ENCODE measurements at regions not wholly inside any gene's neighbourhood (a gene's known extent, or its start where the extent isn't known, plus 50 kb on each side); places are given as distances from the start of the nearest gene placed in this dataset.

DNA sequence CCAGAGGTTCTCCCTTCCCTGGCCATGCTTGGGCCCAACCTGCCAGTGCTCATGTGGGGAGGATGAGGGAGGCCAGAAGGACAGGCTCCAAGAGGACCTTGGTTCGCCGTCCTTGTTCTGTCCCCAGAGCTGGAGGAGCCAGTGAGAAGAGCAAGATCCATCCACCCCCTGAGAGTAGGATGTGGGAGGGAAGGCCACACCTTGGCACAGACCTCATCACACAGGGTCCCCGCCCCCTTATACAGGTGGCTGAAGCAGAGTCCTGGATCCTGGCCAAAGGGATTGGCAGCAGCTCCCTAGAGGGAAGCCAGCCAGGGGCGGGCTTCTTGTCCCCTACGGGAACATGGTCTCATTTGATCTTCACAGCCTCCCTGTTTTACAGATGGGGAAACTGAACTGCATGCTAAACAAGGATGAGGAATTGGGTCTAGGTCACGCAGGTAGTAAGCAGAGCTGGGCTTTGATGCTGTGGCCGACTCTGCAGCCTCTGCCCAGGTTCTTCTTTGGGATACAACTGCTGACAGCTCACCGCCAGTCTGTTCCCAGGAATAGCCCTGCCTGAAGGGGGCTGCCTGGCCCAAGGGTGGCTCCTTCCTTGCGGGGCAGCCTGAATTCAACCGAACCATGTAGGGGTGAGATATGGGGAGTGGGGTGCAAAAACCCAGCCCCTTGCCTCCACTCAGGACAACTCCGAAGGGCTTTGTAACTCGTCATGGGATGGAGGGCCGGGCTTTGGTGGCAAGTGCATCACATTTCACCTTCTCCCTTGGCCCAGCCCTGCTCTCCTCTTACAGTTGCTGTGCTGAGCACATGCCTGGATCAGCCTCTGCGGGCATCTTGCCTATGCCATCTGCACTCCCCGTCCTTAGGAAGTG lies 62.2 kb upstream of the KDM7A start:
- no peak for ATAC-seq
- no peaks in the 10 kb centered on the region for H3K27me3 Mint-ChIP-seq
- CTCF ChIA-PET: no interaction called here
- no peaks in the 10 kb centered on the region for H3K9me3 Mint-ChIP-seq (ENCODE audit: low read depth)
- H3K36me3 Mint-ChIP-seq (ENCODE audit: low read depth): no peaks in the 10 kb centered on the region
- no peak overlapping the region for H3K27ac Mint-ChIP-seq
- H3K4me1 Mint-ChIP-seq: peaks cover 10% of the 10 kb centered on the region
- POLR2A ChIA-PET: no interaction called here
- intact Hi-C loops (cut with DNase I, micrococcal nuclease): no loop called here
- H3K4me3 Mint-ChIP-seq: no peak overlapping the region
- no peak for DNase-seq

GRCh38 chr7:140237390-140237789 lies 60.6 kb upstream of the KDM7A start:
- Mint-ChIP-seq H3K9me3 (ENCODE audit: low read depth) (no peaks in the 10 kb centered on the region), H3K27ac (no peak overlapping the region), H3K4me1 (peaks cover 14% of the 10 kb centered on the region), H3K4me3 (no peak overlapping the region), H3K27me3 (no peaks in the 10 kb centered on the region), H3K36me3 (ENCODE audit: low read depth) (peaks cover 1% of the 10 kb centered on the region)
- POLR2A ChIA-PET: no interaction called here
- DNase-seq (no peak), ATAC-seq (no peak)
- CTCF ChIA-PET: no interaction called here
- intact Hi-C loops (cut with DNase I, micrococcal nuclease): no loop called here

DNA sequence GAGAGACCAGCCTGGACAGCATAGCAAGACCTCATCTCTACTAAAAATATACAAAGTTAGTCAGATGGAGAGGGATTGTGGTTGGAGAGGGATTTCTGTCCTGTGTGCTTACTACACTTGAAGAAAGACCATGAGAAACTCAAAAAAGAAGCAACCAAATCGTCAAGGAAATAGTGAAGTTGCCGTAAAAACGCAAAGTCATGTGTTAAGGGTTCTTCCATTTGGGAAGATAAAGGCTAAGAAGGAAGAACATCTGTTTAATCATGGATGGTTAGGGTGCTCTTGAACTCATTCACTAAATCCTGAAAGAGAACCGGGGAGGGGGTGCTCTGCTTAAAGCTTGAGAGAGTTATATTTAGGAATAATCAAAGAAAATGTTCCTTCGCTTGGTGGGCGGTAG lies 59.8 kb upstream of the KDM7A start:
- peaks cover 7% of the 10 kb centered on the region for H3K36me3 Mint-ChIP-seq (ENCODE audit: low read depth)
- H3K27me3 Mint-ChIP-seq: no peaks in the 10 kb centered on the region
- ChIA-PET CTCF (no interaction called here), POLR2A (no interaction called here)
- H3K9me3 Mint-ChIP-seq (ENCODE audit: low read depth): no peaks in the 10 kb centered on the region
- H3K4me3 Mint-ChIP-seq: no peak overlapping the region
- ATAC-seq: no peak
- DNase-seq: no peak
- intact Hi-C loops (cut with DNase I, micrococcal nuclease): no loop called here
- peaks cover 16% of the 10 kb centered on the region for H3K4me1 Mint-ChIP-seq
- no peak overlapping the region for H3K27ac Mint-ChIP-seq

DNA sequence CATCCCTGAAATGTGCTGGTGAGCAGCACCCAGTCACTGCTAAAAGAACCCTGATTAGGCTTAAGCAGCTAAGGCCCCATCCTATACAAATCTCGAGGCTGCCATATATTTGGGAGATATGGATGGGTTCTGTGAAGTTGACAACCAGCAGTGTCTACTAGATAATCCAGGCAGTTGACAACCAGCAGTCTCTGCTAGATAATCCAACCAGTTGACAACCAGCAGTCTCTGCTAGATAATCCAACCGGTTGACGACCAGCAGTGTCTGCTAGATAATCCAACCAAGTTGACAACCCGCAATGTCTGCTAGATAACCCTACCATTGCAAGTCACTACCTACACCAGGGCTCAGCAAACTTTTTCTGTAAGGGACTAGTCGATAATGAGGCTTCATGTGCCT lies 58.3 kb upstream of the KDM7A start:
- no peak for DNase-seq
- peaks cover 10% of the 10 kb centered on the region for H3K36me3 Mint-ChIP-seq (ENCODE audit: low read depth)
- CTCF ChIA-PET: interaction anchor here (0.5 kb wide), 1 partner anchor 32 kb away, joined by 3 read pairs; no protein-coding TSS in a partner anchor
- intact Hi-C loops (cut with DNase I, micrococcal nuclease): no loop called here
- H3K9me3 Mint-ChIP-seq (ENCODE audit: low read depth): no peaks in the 10 kb centered on the region
- H3K27ac Mint-ChIP-seq: no peak overlapping the region
- ATAC-seq: no peak
- H3K4me3 Mint-ChIP-seq: no peak overlapping the region
- no peaks in the 10 kb centered on the region for H3K27me3 Mint-ChIP-seq
- POLR2A ChIA-PET: no interaction called here
- peaks cover 22% of the 10 kb centered on the region for H3K4me1 Mint-ChIP-seq

- H3K27me3 Mint-ChIP-seq: no peaks in the 10 kb centered on the region
- no peak overlapping the region for H3K27ac Mint-ChIP-seq
- peaks cover 34% of the 10 kb centered on the region for H3K4me1 Mint-ChIP-seq
- POLR2A ChIA-PET: interaction anchor here (0.6 kb wide), 2 partner anchors 9 to 201 kb away, joined by 3 to 5 read pairs; no protein-coding TSS in a partner anchor
- intact Hi-C loops (cut with DNase I, micrococcal nuclease): loop anchor here in 1 of 2 experiments (2.0 to 5.0 kb wide), 4 partner anchors 14 to 456 kb away; partner anchors contain the start of genes HIPK2, MKRN1 and RAB19
- ATAC-seq: no peak
- H3K4me3 Mint-ChIP-seq: peak overlapping the region; percentile 99
- H3K9me3 Mint-ChIP-seq (ENCODE audit: low read depth): no peaks in the 10 kb centered on the region
- CTCF ChIA-PET: no interaction called here
- DNase-seq: no peak
- H3K36me3 Mint-ChIP-seq (ENCODE audit: low read depth): peaks cover 10% of the 10 kb centered on the region
These were observed 56.5 kb upstream of the KDM7A start for GRCh38 chr7:140232957-140233917.

DNA sequence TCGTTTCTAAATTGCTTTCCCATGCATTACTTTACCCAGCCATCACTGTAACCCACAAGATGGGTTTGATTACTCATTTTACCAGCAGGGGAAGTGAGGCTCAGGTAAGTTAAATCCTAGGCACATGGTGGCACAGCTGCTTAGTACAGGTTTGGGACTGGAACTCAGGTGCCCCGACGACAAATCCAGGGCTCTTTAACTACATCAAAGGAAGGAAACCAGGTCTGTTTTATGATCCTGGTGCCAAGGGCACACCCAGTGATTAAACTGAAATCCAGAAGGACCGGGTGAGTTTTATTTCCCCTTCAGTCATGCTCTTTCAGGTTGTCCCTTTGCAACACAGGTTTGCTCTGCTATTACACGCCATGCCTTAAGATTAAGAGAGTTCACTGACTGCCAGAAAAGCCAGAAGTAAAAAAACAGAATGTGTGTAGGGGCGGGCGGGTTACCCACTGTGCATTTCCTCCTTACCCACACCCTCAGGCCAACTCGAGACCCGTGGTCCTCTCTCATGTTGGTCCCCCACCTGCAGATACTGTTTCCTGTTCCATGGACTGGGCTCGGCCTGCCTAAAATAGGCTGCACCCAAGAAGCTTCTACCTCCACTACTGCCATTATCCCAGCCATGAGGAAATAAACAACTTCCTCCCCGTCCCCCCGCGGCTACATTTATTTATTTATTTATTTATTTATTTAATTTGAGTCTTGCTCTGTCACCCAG lies 55.1 kb upstream of the KDM7A start:
- intact Hi-C loops (cut with DNase I, micrococcal nuclease): loop anchor here (1.0 to 5.0 kb wide), 8 partner anchors 15 to 891 kb away; partner anchors contain the start of genes FMC1 (in 1 of the 2), HIPK2 (in 1 of the 2), MKRN1 (in 1 of the 2) and RAB19 (in 1 of the 2)
- CTCF ChIA-PET: interaction anchor here (0.7 kb wide), 1 partner anchor 216 kb away, joined by 3 read pairs; no protein-coding TSS in a partner anchor
- H3K4me3 Mint-ChIP-seq: peak overlapping the region; percentile 99
- H3K36me3 Mint-ChIP-seq (ENCODE audit: low read depth): peaks cover 10% of the 10 kb centered on the region
- no peaks in the 10 kb centered on the region for H3K27me3 Mint-ChIP-seq
- POLR2A ChIA-PET: interaction anchor here (1.6 kb wide), 1 partner anchor 55 kb away, joined by 4 read pairs; the partner anchor contains the start of gene KDM7A
- ATAC-seq (peak; percentile 17), DNase-seq (peak; percentile 46)
- H3K9me3 Mint-ChIP-seq (ENCODE audit: low read depth): no peaks in the 10 kb centered on the region
- peak overlapping the region; percentile 99 for H3K27ac Mint-ChIP-seq
- H3K4me1 Mint-ChIP-seq: peaks cover 40% of the 10 kb centered on the region

- POLR2A ChIA-PET: interaction anchor here (1.0 to 1.6 kb wide), 2 partner anchors 24 to 54 kb away, joined by 3 to 4 read pairs; partner anchors contain the start of gene KDM7A
- DNase-seq (peak; percentile 86), ATAC-seq (peak; percentile 65)
- peaks cover 45% of the 10 kb centered on the region for H3K4me1 Mint-ChIP-seq
- H3K4me3 Mint-ChIP-seq: peak overlapping the region; percentile 99
- H3K27me3 Mint-ChIP-seq: no peaks in the 10 kb centered on the region
- CTCF ChIA-PET: interaction anchor here (0.6 to 0.7 kb wide), 3 partner anchors 43 to 399 kb away, joined by 3 to 4 read pairs (median 3); no protein-coding TSS in a partner anchor
- intact Hi-C loops (cut with DNase I, micrococcal nuclease): loop anchor here (1.0 to 5.0 kb wide), 11 partner anchors 22 to 891 kb away; partner anchors contain the start of genes FMC1 (in 1 of the 2), HIPK2 (in 1 of the 2), MKRN1 (in 1 of the 2) and MRPS33 (in 1 of the 2)
- H3K36me3 Mint-ChIP-seq (ENCODE audit: low read depth): peaks cover 10% of the 10 kb centered on the region
- no peaks in the 10 kb centered on the region for H3K9me3 Mint-ChIP-seq (ENCODE audit: low read depth)
- H3K27ac Mint-ChIP-seq: peak overlapping the region; percentile 99
These were observed 54.3 kb upstream of the KDM7A start for GRCh38 chr7:140230861-140231770.

GRCh38 chr7:140230516-140230860 lies 53.7 kb upstream of the KDM7A start:
- Mint-ChIP-seq H3K4me3 (peak overlapping the region; percentile 99), H3K36me3 (ENCODE audit: low read depth) (peaks cover 10% of the 10 kb centered on the region), H3K27ac (peak overlapping the region; percentile 99), H3K4me1 (peaks cover 52% of the 10 kb centered on the region), H3K27me3 (no peaks in the 10 kb centered on the region), H3K9me3 (ENCODE audit: low read depth) (no peaks in the 10 kb centered on the region)
- POLR2A ChIA-PET: interaction anchor here (1.0 to 1.9 kb wide), 4 partner anchors 24 to 167 kb away, joined by 3 to 9 read pairs (median 4); partner anchors contain the start of genes KDM7A and PARP12
- CTCF ChIA-PET: interaction anchor here (3.3 kb wide), 1 partner anchor 53 kb away, joined by 13 read pairs; the partner anchor contains the start of gene KDM7A
- ATAC-seq (peak; percentile 38), DNase-seq (peak; percentile 92)
- intact Hi-C loops (cut with DNase I, micrococcal nuclease): loop anchor here (1.0 to 5.0 kb wide), 9 partner anchors 22 to 890 kb away; partner anchors contain the start of genes FMC1 (in 1 of the 2), HIPK2 (in 1 of the 2), MKRN1 (in 1 of the 2) and MRPS33 (in 1 of the 2)

DNA sequence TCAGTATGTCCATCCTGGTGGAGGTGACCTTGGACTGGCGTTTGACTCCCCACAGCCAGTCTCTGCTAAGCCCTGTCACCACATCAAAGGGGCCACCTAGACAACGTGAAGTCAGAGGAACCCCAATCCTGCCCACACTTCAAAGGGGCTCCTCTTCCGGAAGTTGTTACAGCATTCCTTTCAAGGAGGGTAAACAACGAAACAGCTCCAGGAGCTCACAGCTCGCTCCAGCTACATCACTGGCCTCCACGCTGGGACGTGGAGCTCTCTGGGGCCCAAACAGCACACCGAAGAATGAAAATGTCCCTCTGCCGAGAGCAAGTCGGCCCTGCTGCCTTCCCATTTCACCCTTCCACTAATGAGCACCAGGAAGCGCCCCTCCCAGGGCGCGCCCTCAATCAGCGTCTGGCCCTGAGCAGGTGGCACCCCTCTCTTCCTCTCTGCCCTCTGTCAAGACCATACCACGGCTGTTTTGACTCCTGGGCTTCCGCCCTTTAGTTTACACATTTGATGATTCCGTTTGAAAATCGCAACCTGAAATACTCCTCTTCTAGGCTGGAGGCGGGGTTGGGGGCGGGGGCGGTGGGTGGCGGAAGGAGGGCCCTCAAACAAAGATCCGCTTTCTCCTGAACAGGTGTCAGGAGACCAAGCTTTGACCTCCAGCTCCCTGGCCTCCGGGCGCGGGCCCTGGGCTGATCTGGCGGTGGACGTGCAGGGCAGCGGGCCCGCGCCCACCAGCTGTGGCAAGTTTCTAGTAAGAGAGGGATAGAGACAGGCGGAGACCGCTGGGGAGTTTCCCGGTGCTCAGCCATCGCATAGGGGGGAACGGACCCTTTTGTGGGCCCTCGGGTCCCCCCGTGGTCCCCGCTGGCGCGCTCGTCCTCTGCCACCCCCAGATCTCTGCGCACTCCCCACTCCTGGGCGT lies 53.1 kb upstream of the KDM7A start:
- DNase-seq (peak; percentile 81), ATAC-seq (peak; percentile 59)
- Mint-ChIP-seq H3K36me3 (ENCODE audit: low read depth) (peaks cover 10% of the 10 kb centered on the region), H3K27me3 (no peaks in the 10 kb centered on the region), H3K4me3 (peak overlapping the region; percentile 99), H3K4me1 (peaks cover 56% of the 10 kb centered on the region), H3K27ac (peak overlapping the region; percentile 99), H3K9me3 (ENCODE audit: low read depth) (no peaks in the 10 kb centered on the region)
- POLR2A ChIA-PET: interaction anchor here (1.1 to 1.9 kb wide), 4 partner anchors 15 to 167 kb away, joined by 3 to 9 read pairs (median 4); partner anchors contain the start of gene PARP12
- intact Hi-C loops (cut with DNase I, micrococcal nuclease): loop anchor here (1.0 to 5.0 kb wide), 12 partner anchors 18 to 890 kb away; partner anchors contain the start of genes FMC1 (in 1 of the 2), HIPK2 (in 1 of the 2), MKRN1 (in 1 of the 2) and MRPS33 (in 1 of the 2)
- CTCF ChIA-PET: interaction anchor here (1.0 to 3.3 kb wide), 3 partner anchors 33 to 141 kb away, joined by 3 to 13 read pairs (median 4); partner anchors contain the start of gene KDM7A
